ENCODE measurements at regions not wholly inside any gene's neighbourhood (a gene's known extent, or its start where the extent isn't known, plus 50 kb on each side); places are given as distances from the start of the nearest gene placed in this dataset.

- TF ChIP-seq CEBPB (IDR thresholded peaks at IDR 0.05) = no peak
- no peak for TF ChIP-seq NFIC (IDR thresholded peaks at IDR 0.05)
- no peak for TF ChIP-seq TCF12 (IDR thresholded peaks at IDR 0.05; ENCODE audit: low read depth)
- TF ChIP-seq TEAD4 (IDR thresholded peaks at IDR 0.05) = no peak
- no peak for TF ChIP-seq MAX (IDR thresholded peaks at IDR 0.05)
- no peak for TF ChIP-seq REST (IDR thresholded peaks at IDR 0.05; ENCODE audit: low read depth)
- no peak for TF ChIP-seq EP300 (IDR thresholded peaks at IDR 0.05; ENCODE audit: borderline replicate concordance)
- no peak for TF ChIP-seq USF1 (IDR thresholded peaks at IDR 0.05)
- TF ChIP-seq FOXM1 (IDR thresholded peaks at IDR 0.05; ENCODE audit: borderline replicate concordance, low read depth) = no peak
These were observed 113.2 kb downstream of the HERPUD2 start for GRCh38 chr7:35581605-35582210.
